Astrocyte (in vitro differentiated cells and primary cell): ENCODE measurements at regions not wholly inside any gene's neighbourhood (a gene's known extent, or its start where the extent isn't known, plus 50 kb on each side); places are given as distances from the start of the nearest gene placed in this dataset.
"Not testable (repeated sequence)": the region's sequence is repeated elsewhere in the genome, so short reads cannot be mapped to it uniquely, and the experiment has no call there.

Experiments used
- DNase-seq: peaks from one replicate; pipeline ENCODE4 v3.0.0-alpha.2; 2010; ENCODE audit warnings: low read depth
- FAIRE-seq: peaks from 2 replicates; lab custom pipeline; 2011; peaks lifted over from hg19 to GRCh38; lab: Jason Lieb, UNC
- H2AFZ ChIP-seq: 2 replicates; pipeline ENCODE4 v1.6.0; 2012; ENCODE audit warnings: low read depth, low read length, inconsistent platforms
- H3K27ac ChIP-seq: 2 replicates; pipeline ENCODE4 v1.5.1; 2011; ENCODE audit warnings: low read depth, low read length, inconsistent platforms
- H3K27me3 ChIP-seq: 2 replicates; pipeline ENCODE4 v1.6.0; 2011; ENCODE audit warnings: low read length, inconsistent platforms; ENCODE audit not compliant: insufficient read depth
- H3K36me3 ChIP-seq: 2 replicates; pipeline ENCODE4 v1.5.1; 2011; ENCODE audit warnings: low read length, inconsistent platforms; ENCODE audit not compliant: insufficient read depth
- H3K4me1 ChIP-seq: 2 replicates; pipeline ENCODE4 v1.5.1; 2011; ENCODE audit warnings: low read length, inconsistent platforms; ENCODE audit not compliant: insufficient read depth
- H3K4me2 ChIP-seq: 2 replicates; pipeline ENCODE4 v1.6.0; 2012; ENCODE audit warnings: low read length, inconsistent platforms
- H3K4me3 ChIP-seq: 2 replicates; pipeline ENCODE4 v1.5.1; 2011; ENCODE audit warnings: low read depth, mild to moderate bottlenecking, low read length, inconsistent platforms; ENCODE audit not compliant: insufficient read depth
- H3K79me2 ChIP-seq: 2 replicates; pipeline ENCODE4 v1.6.0; 2012; ENCODE audit warnings: mild to moderate bottlenecking, low read length, inconsistent platforms; ENCODE audit not compliant: insufficient read depth
- H3K9ac ChIP-seq: 2 replicates; pipeline ENCODE4 v1.6.0; 2012; ENCODE audit warnings: mild to moderate bottlenecking, low read length, inconsistent platforms
- H3K9me3 ChIP-seq: 2 replicates; pipeline ENCODE4 v1.5.1; 2012; ENCODE audit warnings: low read depth, mild to moderate bottlenecking, low read length, inconsistent platforms; ENCODE audit not compliant: insufficient read depth
- H4K20me1 ChIP-seq: 2 replicates; pipeline ENCODE4 v1.6.0; 2012; ENCODE audit warnings: low read length, inconsistent platforms; ENCODE audit not compliant: insufficient read depth
- H3K27ac Mint-ChIP-seq: one replicate; pipeline ENCODE4 v1.8.0; 2021; ENCODE audit warnings: mild to moderate bottlenecking, mixed read lengths; ENCODE audit not compliant: unreplicated experiment
- H3K27me3 Mint-ChIP-seq: one replicate; pipeline ENCODE4 v1.8.0; 2021; ENCODE audit warnings: low read depth, mixed read lengths; ENCODE audit not compliant: unreplicated experiment
- H3K36me3 Mint-ChIP-seq: one replicate; pipeline ENCODE4 v1.8.0; 2021; ENCODE audit warnings: low read depth, mixed read lengths; ENCODE audit not compliant: unreplicated experiment
- H3K4me1 Mint-ChIP-seq: one replicate; pipeline ENCODE4 v1.8.0; 2021; ENCODE audit warnings: low read depth, mixed read lengths; ENCODE audit not compliant: unreplicated experiment
- H3K4me3 Mint-ChIP-seq: one replicate; pipeline ENCODE4 v1.8.0; 2021; ENCODE audit warnings: mild to moderate bottlenecking, moderate library complexity, mixed read lengths; ENCODE audit not compliant: unreplicated experiment
- H3K9me3 Mint-ChIP-seq: one replicate; pipeline ENCODE4 v1.8.0; 2021; ENCODE audit warnings: mild to moderate bottlenecking, mixed read lengths; ENCODE audit not compliant: unreplicated experiment

- not testable (repeated sequence) for H3K27me3 ChIP-seq, H3K27ac Mint-ChIP-seq, H3K79me2 ChIP-seq, H3K27me3 Mint-ChIP-seq, H3K27ac ChIP-seq, H3K9me3 ChIP-seq, H3K4me3 ChIP-seq, H3K9me3 Mint-ChIP-seq, H3K36me3 ChIP-seq, H4K20me1 ChIP-seq, DNase-seq, H3K4me2 ChIP-seq, H3K9ac ChIP-seq, H2AFZ ChIP-seq, H3K4me1 Mint-ChIP-seq, H3K4me1 ChIP-seq, H3K36me3 Mint-ChIP-seq, H3K4me3 Mint-ChIP-seq
- FAIRE-seq: peak; percentile 73
Observed at GRCh38 chr6:58003417-58004167, 686.2 kb downstream of the PRIM2 start.

- not testable (repeated sequence) for H3K4me3 ChIP-seq, H3K4me2 ChIP-seq, DNase-seq, H3K36me3 Mint-ChIP-seq, H3K36me3 ChIP-seq, H3K4me1 Mint-ChIP-seq, H3K9me3 ChIP-seq, H4K20me1 ChIP-seq, H3K27me3 ChIP-seq, H3K9ac ChIP-seq, H2AFZ ChIP-seq, H3K27ac ChIP-seq, H3K4me3 Mint-ChIP-seq, H3K4me1 ChIP-seq, H3K27ac Mint-ChIP-seq, H3K9me3 Mint-ChIP-seq, H3K79me2 ChIP-seq, H3K27me3 Mint-ChIP-seq, FAIRE-seq
Observed at GRCh38 chr6:58007334-58008000, 690.0 kb downstream of the PRIM2 start.

GRCh38 chr6:58008001-58008335, 690.5 kb downstream of the PRIM2 start:
- H3K27me3 Mint-ChIP-seq, H3K4me3 ChIP-seq, FAIRE-seq, H3K27me3 ChIP-seq, H3K27ac ChIP-seq, H3K4me1 ChIP-seq, H2AFZ ChIP-seq, H3K4me3 Mint-ChIP-seq, H3K4me1 Mint-ChIP-seq, H3K36me3 Mint-ChIP-seq, H4K20me1 ChIP-seq, H3K79me2 ChIP-seq, H3K9me3 Mint-ChIP-seq, H3K9ac ChIP-seq, H3K9me3 ChIP-seq, H3K36me3 ChIP-seq, DNase-seq, H3K27ac Mint-ChIP-seq, H3K4me2 ChIP-seq: not testable (repeated sequence)

GRCh38 chr6:58011954-58012600, 694.6 kb downstream of the PRIM2 start:
- not testable (repeated sequence) for H2AFZ ChIP-seq, H3K36me3 Mint-ChIP-seq, H3K27me3 Mint-ChIP-seq, H3K79me2 ChIP-seq, H3K36me3 ChIP-seq, DNase-seq, H3K27ac Mint-ChIP-seq, H3K27me3 ChIP-seq, H4K20me1 ChIP-seq, H3K4me3 ChIP-seq, H3K9me3 ChIP-seq, H3K4me3 Mint-ChIP-seq, H3K4me1 ChIP-seq, H3K27ac ChIP-seq, H3K4me2 ChIP-seq, H3K9ac ChIP-seq, H3K9me3 Mint-ChIP-seq, H3K4me1 Mint-ChIP-seq
- FAIRE-seq: peak; percentile 52

GRCh38 chr6:58016614-58017013, 699.2 kb downstream of the PRIM2 start:
- not testable (repeated sequence) for H3K9me3 Mint-ChIP-seq, H3K4me3 ChIP-seq, H3K4me2 ChIP-seq, H3K9ac ChIP-seq, H3K36me3 ChIP-seq, H3K27ac Mint-ChIP-seq, H3K4me3 Mint-ChIP-seq, FAIRE-seq, H2AFZ ChIP-seq, H3K9me3 ChIP-seq, H3K79me2 ChIP-seq, H3K36me3 Mint-ChIP-seq, H3K4me1 Mint-ChIP-seq, H4K20me1 ChIP-seq, DNase-seq, H3K27me3 Mint-ChIP-seq, H3K27ac ChIP-seq, H3K4me1 ChIP-seq, H3K27me3 ChIP-seq

- not testable (repeated sequence) for H3K4me3 Mint-ChIP-seq, H3K4me3 ChIP-seq, H3K9ac ChIP-seq, DNase-seq, H3K36me3 ChIP-seq, H3K4me1 ChIP-seq, H3K79me2 ChIP-seq, FAIRE-seq, H3K27me3 ChIP-seq, H3K9me3 ChIP-seq, H3K36me3 Mint-ChIP-seq, H3K27me3 Mint-ChIP-seq, H3K27ac Mint-ChIP-seq, H4K20me1 ChIP-seq, H3K4me2 ChIP-seq, H3K4me1 Mint-ChIP-seq, H2AFZ ChIP-seq, H3K27ac ChIP-seq, H3K9me3 Mint-ChIP-seq
Observed at GRCh38 chr6:58028188-58028587, 710.8 kb downstream of the PRIM2 start.
